C4-2B (cell line): ENCODE measurements at regions not wholly inside any gene's neighbourhood (a gene's known extent, or its start where the extent isn't known, plus 50 kb on each side); places are given as distances from the start of the nearest gene placed in this dataset.
"Not testable (repeated sequence)": the region's sequence is repeated elsewhere in the genome, so short reads cannot be mapped to it uniquely, and the experiment has no call there.

ENCODE experiments used
- H3K27ac ChIP-seq: fragments of 450-650 bp; 2 replicates; pipeline ENCODE4 v1.5.1; 2017
- CTCF ChIP-seq: fragments of 450-650 bp; conservative IDR thresholded peaks from 2 replicates; pipeline ENCODE4 v1.5.1; 2017; ENCODE audit warnings: mild to moderate bottlenecking
- ZFX ChIP-seq: fragments of 450-650 bp; IDR thresholded peaks from 2 replicates; pipeline ENCODE4 v1.6.1; 2017

GRCh38 chr16:22659933-22660332 lies 149.2 kb downstream of the NPIPB5 start:
- TF ChIP-seq CTCF (no peak), ZFX (no peak)
- peak overlapping the region; percentile 61 for H3K27ac ChIP-seq

- TF ChIP-seq CTCF, result no peak
- TF ChIP-seq ZFX, result no peak
- H3K27ac ChIP-seq, result peak overlapping the region; percentile 21
Measured at GRCh38 chr16:22660441-22661160, 149.9 kb downstream of the NPIPB5 start.

- TF ChIP-seq CTCF (no peak), ZFX (no peak)
- H3K27ac ChIP-seq, result peak overlapping the region; percentile 21
Measured at GRCh38 chr16:22661161-22661647, 150.5 kb downstream of the NPIPB5 start.

- not testable (repeated sequence) for H3K27ac ChIP-seq
Measured at GRCh38 chr16:22662958-22663357, 151.0 kb upstream of the HS3ST2 start.

- H3K27ac ChIP-seq, result no peak overlapping the region
- TF ChIP-seq ZFX (no peak), CTCF (no peak)
Measured at GRCh38 chr16:22663389-22664064, 150.4 kb upstream of the HS3ST2 start.

GRCh38 chr16:22664132-22664531 lies 149.8 kb upstream of the HS3ST2 start:
- no peak for TF ChIP-seq ZFX
- no peak for TF ChIP-seq CTCF
- peak overlapping the region; percentile 39; the same call in 1 of the 2 replicates for H3K27ac ChIP-seq

- peak overlapping the region; percentile 39 for H3K27ac ChIP-seq
- no peak for TF ChIP-seq CTCF
- no peak for TF ChIP-seq ZFX
Measured at GRCh38 chr16:22664561-22664997, 149.4 kb upstream of the HS3ST2 start.
